ENCODE measurements at regions not wholly inside any gene's neighbourhood (a gene's known extent, or its start where the extent isn't known, plus 50 kb on each side); places are given as distances from the start of the nearest gene placed in this dataset.

- peak; percentile 55; the same call in 2 of the 3 replicates for ATAC-seq
Observed at GRCh38 chr4:20428436-20429160, 176.9 kb downstream of the SLIT2 start.

More at GRCh38 chr4:20428436-20429160, 176.9 kb downstream of the SLIT2 start:
- Histone ChIP-seq H3K4me3 (no peak overlapping the region), H3K9ac (ENCODE audit: insufficient read depth in 1 of 2, low read depth in 2 of 2, low read length in 2 of 2) (no peak overlapping the region), H3K27ac (ENCODE audit: extremely low read depth, low read depth, low read length) (no peak overlapping the region), H3K36me3 (ENCODE audit: control insufficient read depth, insufficient read depth, low read length) (no peaks in the 10 kb centered on the region), H3K9me1 (ENCODE audit: control insufficient read depth, insufficient read depth, low read length) (no peaks in the 10 kb centered on the region), H3K79me2 (ENCODE audit: control insufficient read depth, insufficient read depth, low read length) (no peaks in the 10 kb centered on the region), H3K9me3 (replicated peaks; ENCODE audit: control insufficient read depth, insufficient read depth, low read depth, low read length) (no peaks in the 10 kb centered on the region), H2AFZ (ENCODE audit: low read depth, low read length) (no peak overlapping the region), H3K4me1 (replicated peaks in 1 of 2; ENCODE audit: control insufficient read depth in 2 of 2, insufficient read depth in 2 of 2, low read length in 2 of 2) (no peaks in the 10 kb centered on the region), H4K20me1 (replicated peaks; ENCODE audit: control insufficient read depth, insufficient read depth, low read length) (no peaks in the 10 kb centered on the region), H3K4me2 (ENCODE audit: insufficient read depth, low read length) (no peak overlapping the region), H3K27me3 (ENCODE audit: control insufficient read depth in 2 of 2, insufficient read depth in 2 of 2, low read length in 2 of 2) (no peaks in the 10 kb centered on the region)
- FAIRE-seq (no peak), DNase-seq (ENCODE audit: extremely low read depth in 1 of 4, low spot score in 3 of 4) (no peak)
- ChIA-PET CTCF (ENCODE audit: low intra/inter-chr PET ratio) (no interaction called here), POLR2A (no interaction called here)
- intact Hi-C loops (cut with micrococcal nuclease) (no loop called here), in situ Hi-C loops (cut with MboI) (loop anchor here (10.0 kb wide), 1 partner anchor 106 kb away; no protein-coding TSS in a partner anchor)
- BruUV-seq (replicated peaks), result no TSS peak
- no peak for TF ChIP-seq BRCA1 (IDR thresholded peaks at IDR 0.05)
- no peak for TF ChIP-seq BRCA1 (CRISPR knock-in tag; IDR thresholded peaks at IDR 0.05)
- peak in 1 of 3 experiments; percentile 6; a peak in 1 of 6 replicates for TF ChIP-seq CTCF (IDR thresholded peaks at IDR 0.05 in 2 of 3, conservative IDR thresholded peaks at IDR 0.05 in 1 of 3; ENCODE audit: insufficient read depth in 2 of 3, low read depth in 1 of 3, low read length in 3 of 3)
- 16% methylated on average over 8 of the region's 8 CpGs for WGBS (ENCODE audit: insufficient coverage, low coverage, missing lambda C conversion rate)
